Activated CD8-positive, alpha-beta memory T cell treated with anti-CD3 and anti-CD28 coated beads for 48 hours (primary cell): ENCODE measurements at regions not wholly inside any gene's neighbourhood (a gene's known extent, or its start where the extent isn't known, plus 50 kb on each side); places are given as distances from the start of the nearest gene placed in this dataset.
"Not testable (repeated sequence)": the region's sequence is repeated elsewhere in the genome, so short reads cannot be mapped to it uniquely, and the experiment has no call there.

Experiments used
- DNase-seq, 3 experiments: peaks; one replicate each; pipeline ENCODE4 v3.0.0-alpha.2; 2020; ENCODE audit warnings: low read depth in 2 of 3, low spot score in 2 of 3

- DNase-seq: not testable (repeated sequence)
These were observed 300.1 kb downstream of the BCL2L11 start for GRCh38 chr2:111420835-111421234.

GRCh38 chr2:111421949-111422348 lies 301.2 kb downstream of the BCL2L11 start:
- not testable (repeated sequence) for DNase-seq

GRCh38 chr2:111422562-111422961 lies 301.8 kb downstream of the BCL2L11 start:
- DNase-seq: not testable (repeated sequence)

DNA sequence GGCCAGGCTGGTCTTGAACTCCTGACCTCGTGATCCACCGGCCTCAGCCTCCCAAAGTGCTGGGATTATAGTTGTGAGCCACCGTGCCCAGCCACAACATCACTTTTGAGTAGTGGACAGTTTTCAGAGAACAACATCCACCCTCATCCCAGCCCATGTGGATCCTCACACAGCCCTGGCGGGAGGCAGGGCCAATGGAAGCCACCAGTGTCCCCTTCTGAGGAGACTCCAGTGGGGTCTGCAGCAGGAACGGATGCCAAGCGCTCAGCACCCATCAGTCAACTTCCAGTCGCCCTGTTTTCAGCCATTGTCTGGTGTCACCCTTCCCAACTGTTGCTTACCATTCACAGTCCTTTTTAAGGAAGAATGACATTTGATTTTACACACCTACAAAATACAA lies 302.5 kb downstream of the BCL2L11 start:
- not testable (repeated sequence) for DNase-seq

DNA sequence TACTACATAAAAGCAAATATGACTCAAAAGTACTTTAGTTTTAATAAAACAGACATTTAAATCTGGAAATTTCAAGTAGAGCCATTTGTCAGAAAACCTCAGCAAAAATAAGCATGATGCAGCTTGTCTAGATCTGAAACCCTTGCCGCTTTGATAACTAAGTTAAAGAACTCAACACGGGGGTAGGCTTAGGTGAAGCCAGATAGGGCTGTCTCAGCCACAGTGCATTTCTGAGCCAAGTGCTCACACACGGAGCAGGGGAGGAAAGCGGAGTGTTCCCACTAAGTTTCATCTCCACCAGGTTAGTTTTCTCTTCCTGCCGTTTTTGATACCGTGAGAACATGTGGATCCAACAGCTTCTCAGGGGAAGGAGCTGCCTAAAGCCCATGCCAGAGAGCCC lies 303.5 kb downstream of the BCL2L11 start:
- DNase-seq: not testable (repeated sequence)

- DNase-seq: peak in 2 of 3 experiments; percentile 42 to 60
These were observed 304.2 kb downstream of the BCL2L11 start for GRCh38 chr2:111424851-111425309.

DNA sequence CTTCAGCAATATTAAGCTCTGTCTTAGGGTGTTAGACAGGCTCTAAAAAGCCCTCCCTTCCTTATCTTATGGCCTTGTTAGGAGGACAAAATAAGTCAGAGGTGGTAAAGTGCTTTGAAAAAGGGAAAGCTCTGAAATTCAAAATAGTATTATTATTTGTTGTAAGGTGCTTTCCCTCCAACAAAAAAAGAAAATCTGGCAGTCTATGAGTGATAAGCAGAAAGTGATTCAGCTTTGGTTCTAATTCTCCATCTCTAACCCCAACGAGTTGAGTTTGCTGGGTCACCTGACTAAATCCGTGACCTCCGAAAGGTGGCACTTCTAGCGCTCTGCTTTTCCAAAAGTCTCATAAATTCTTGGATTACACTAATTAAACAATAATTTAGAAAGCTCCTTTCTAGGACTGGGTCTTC lies 305.1 kb downstream of the BCL2L11 start:
- not testable (repeated sequence) for DNase-seq

DNA sequence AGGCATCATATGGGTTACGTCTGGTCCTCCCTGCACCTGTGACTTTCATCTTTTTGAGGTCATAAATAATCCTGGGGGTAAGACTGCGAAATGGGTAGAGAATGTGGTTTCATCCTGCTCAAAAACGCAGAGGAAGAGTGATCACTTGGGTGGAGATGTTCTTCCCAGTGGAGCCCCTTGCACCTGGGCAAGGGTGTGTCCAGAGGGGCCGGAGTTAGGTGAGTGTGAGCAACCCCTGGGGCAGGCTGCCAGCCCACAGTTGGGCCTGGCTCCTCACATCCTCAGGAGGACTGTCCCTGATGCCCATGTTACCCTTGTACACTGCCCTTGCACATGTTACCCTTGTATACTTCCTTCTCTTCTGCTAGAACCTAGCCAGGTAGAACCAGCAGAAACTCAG lies 306.6 kb downstream of the BCL2L11 start:
- DNase-seq: not testable (repeated sequence)

DNA sequence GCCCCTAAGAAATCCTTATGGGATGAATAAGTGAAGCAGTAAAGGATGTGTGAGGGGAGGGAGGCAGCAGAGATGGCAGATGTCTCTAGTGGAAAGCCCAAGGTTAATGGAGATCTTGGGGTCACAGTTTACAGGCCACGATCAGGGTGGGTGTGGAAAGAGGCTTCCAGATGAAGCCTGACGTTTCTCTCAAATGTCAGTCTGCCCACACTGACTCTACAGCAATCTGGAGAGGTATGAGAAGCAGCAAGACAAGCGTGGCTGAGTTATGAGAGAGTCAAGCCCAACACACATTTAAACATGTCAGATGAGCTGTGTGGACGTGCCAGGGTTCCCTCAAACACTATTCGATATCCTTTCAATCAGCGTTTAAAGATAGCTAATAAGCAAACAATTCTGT lies 308.2 kb downstream of the BCL2L11 start:
- not testable (repeated sequence) for DNase-seq

GRCh38 chr2:111429353-111429752 lies 308.6 kb downstream of the BCL2L11 start:
- not testable (repeated sequence) for DNase-seq

GRCh38 chr2:111430817-111431661 lies 310.3 kb downstream of the BCL2L11 start:
- not testable (repeated sequence) for DNase-seq

- not testable (repeated sequence) for DNase-seq
These were observed 311.7 kb downstream of the BCL2L11 start for GRCh38 chr2:111432423-111432822.

DNA sequence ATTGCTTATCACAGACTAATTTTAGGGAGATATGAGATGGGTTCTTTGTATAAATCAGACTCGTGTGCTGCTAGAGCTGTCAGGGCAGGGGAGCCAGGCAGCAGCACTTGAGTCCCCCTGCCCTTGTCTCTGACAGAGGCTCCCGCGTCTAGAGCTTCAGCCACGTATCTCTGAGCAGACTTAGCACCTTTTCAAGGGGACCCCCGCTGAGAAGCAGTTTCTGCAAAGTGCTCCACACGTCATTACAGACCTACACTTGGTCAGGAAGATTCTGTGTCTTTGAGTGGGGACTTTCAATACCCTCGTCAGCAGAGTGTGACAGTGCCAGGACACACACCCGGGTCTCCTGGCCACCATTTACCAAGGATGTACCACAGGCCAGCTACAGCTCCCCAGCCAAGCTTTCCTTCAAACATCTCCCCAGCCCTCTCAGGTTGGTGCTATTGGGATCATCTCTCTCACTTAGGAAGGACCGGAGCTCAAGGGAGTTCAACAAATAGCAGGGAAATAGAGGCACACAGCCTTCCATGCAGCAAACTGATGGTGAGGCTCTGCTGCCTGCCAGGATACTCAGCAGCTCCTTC lies 312.3 kb downstream of the BCL2L11 start:
- not testable (repeated sequence) for DNase-seq

DNA sequence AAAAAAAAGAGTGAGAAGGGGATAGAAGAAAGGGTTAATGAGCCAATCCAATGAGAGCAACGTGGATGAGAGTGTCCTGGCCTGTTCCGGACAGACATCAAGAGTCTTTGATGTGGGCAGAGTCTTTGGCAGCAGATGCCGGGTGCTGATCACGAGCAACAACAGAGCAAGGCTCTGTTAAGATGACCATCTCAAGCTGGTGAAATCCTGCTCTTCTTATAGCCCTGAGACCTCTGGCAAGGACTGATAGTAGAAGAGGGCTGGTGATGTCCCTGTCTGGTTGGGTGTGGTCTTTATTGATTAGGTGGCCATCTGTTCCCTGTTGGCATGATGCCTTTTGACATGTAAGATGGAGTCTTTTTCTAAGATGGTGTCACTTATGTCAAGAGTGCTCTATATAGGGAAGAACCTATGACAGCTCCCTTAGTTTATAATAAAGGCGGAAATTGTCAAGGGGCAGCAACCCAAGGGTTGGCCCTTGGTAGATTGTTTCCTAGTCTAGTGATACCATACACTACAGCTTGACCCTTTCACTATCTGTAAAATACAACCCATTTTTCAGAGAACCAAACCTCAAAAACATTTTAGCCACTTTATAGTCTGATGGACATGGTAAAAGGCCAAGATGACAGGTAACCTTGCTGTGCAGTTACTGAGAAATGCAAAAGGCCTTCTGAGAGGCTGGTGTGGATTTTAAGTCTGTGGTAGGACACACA lies 313.3 kb downstream of the BCL2L11 start:
- DNase-seq: not testable (repeated sequence)

GRCh38 chr2:111434608-111434939 lies 313.9 kb downstream of the BCL2L11 start:
- DNase-seq: not testable (repeated sequence)

DNA sequence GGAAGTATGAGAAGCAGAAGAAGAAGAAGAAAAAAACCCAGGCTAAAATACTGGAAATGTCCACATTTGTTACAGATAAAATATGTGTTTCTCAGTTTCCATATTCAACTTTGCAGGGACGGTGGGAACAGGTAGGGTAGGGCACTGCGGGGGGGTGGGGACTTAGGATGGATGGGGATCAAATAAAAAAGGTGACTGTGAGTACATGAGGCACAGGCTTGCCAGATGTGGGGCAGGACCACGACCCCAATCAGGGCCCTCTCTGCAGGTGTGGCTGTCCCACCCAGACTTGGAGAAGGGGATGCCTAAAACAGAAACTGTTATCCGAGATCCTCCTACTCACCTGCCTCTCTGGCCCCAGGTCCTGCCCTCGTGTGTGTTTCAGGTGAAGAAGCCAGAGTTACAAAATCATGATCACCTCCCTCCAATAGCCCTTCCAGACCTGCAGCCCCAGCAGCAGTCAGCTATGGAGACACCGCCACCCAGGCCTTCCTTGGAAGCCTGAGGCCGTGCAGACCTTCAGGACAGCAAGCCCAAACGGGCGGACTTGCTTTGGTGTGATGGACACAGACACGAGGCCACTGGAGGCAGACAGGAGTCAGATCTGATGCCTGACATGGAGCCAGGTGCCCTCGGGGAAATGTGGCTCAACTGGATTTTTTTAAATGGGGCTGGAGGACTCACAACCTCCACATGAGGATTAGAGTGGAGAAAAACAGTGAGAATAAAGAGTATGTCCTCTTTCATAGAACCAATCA lies 315.0 kb downstream of the BCL2L11 start:
- DNase-seq: not testable (repeated sequence)

GRCh38 chr2:111436411-111436810 lies 315.7 kb downstream of the BCL2L11 start:
- not testable (repeated sequence) for DNase-seq

DNA sequence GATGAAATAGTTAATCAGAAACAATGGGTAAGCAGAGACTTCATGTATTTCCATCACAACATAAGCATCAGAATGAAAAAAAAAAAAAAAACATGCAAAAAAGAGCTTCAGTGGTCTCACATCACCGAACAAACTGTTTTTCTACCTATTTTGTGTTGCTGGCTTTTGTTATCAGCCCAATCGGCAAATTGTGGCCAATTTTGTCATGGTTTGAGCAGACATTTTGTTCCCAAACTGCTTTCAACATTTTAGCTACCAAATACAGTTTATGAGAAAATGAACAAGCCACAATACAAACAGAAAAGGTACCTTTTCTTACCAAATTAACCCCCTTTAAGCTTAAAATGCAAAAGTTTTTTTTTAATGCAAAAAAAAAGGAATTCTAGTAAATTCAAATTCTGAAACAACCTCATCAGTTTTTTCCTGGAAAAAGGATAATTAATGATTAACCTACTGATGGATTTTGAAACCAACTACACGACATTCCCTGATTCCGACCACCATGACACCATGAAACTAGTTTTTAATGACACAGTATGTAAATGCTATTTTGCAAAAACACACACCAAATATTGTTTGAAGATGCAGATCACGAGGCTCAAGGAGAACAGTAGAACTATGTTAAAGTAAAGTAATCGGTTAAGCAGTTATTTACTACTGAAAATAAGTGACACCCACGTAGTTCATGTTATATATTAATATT lies 316.7 kb downstream of the BCL2L11 start:
- not testable (repeated sequence) for DNase-seq

DNA sequence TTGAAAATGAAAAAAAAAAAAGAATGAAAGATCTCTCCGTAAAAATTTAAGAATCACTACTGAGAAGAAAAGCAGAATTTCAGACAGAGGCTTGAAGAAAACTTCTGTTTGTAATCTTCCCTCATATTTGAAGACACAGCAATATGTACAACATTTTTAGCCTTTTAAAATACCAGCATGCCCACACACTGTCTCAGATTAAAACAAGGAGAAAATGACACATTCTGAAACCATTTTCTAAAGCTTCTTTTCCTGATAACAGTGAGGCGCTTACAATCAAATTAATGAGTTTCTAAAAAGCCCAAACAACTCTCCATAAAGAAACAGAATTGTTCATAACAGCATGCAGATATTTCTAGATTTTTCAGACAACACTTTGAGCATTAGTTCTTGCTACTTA lies 317.4 kb downstream of the BCL2L11 start:
- not testable (repeated sequence) for DNase-seq

GRCh38 chr2:111439237-111439636 lies 318.5 kb downstream of the BCL2L11 start:
- DNase-seq: not testable (repeated sequence)
